Left cardiac atrium (tissue), 4 donors: ENCODE measurements at regions not wholly inside any gene's neighbourhood (a gene's known extent, or its start where the extent isn't known, plus 50 kb on each side); places are given as distances from the start of the nearest gene placed in this dataset.
"Not testable (repeated sequence)": the region's sequence is repeated elsewhere in the genome, so short reads cannot be mapped to it uniquely, and the experiment has no call there.

ENCODE experiments used
- ATAC-seq, 2 donors: fragments of 200-7000 bp; cut with Tn5 transposase; one replicate each; pipeline ENCODE4 v1.9.1; 2020; ENCODE audit warnings: mild to moderate bottlenecking in 2 of 2, moderate library complexity in 2 of 2
- DNase-seq: peaks from one replicate; pipeline ENCODE4 v3.0.0-alpha.2; 2020
- intact Hi-C, 2 donors: fragments of 100-400 bp; cut with DNase I; formaldehyde crosslinking; loops; one replicate each; pipeline versions ENCODE4 v1.14.1 to v1.15.1; 2022 to 2023
- donor health status: DM: no; HTN: yes; CAD: no.
- donor health status: DM: no; HTN: yes; CAD: no; lungs with severe emphysema.
- donor health status: DM: yes; HTN: yes; CAD: no.
- donor health status: Dilated cardiomyopathy.

- intact Hi-C loops, DNase-seq, ATAC-seq: not testable (repeated sequence)
These were observed 67.0 kb upstream of the ARL15 start for GRCh38 chr5:54377339-54377738.

GRCh38 chr5:54370982-54371381 lies 60.6 kb upstream of the ARL15 start:
- intact Hi-C loops = no loop called here
- DNase-seq (no peak), ATAC-seq (no peak)

GRCh38 chr5:54367844-54368243 lies 57.5 kb upstream of the ARL15 start:
- DNase-seq (no peak), ATAC-seq (no peak)
- intact Hi-C loops = no loop called here

- ATAC-seq (no peak), DNase-seq (no peak)
- intact Hi-C loops = no loop called here
These were observed 56.3 kb upstream of the ARL15 start for GRCh38 chr5:54366707-54367106.

GRCh38 chr5:54363669-54364068 lies 53.3 kb upstream of the ARL15 start:
- ATAC-seq (no peak), DNase-seq (no peak)
- intact Hi-C loops = no loop called here

GRCh38 chr5:54362992-54363625 lies 52.7 kb upstream of the ARL15 start:
- ATAC-seq = no peak
- no peak for DNase-seq
- intact Hi-C loops = no loop called here

GRCh38 chr5:54362434-54362833 lies 52.1 kb upstream of the ARL15 start:
- intact Hi-C loops = no loop called here
- no peak for ATAC-seq

GRCh38 chr5:54361691-54362411 lies 51.5 kb upstream of the ARL15 start:
- peak; percentile 62 to 86 for ATAC-seq
- peak; percentile 52 for DNase-seq
- intact Hi-C loops = no loop called here

More at GRCh38 chr5:54362434-54362833, 52.1 kb upstream of the ARL15 start:
- DNase-seq = no peak

- ATAC-seq (peak in 1 of 2 donors; percentile 47), DNase-seq (no peak)
- intact Hi-C loops = no loop called here
These were observed 50.7 kb upstream of the ARL15 start for GRCh38 chr5:54360925-54361662.
